GM12874 (cell line): ENCODE measurements at regions not wholly inside any gene's neighbourhood (a gene's known extent, or its start where the extent isn't known, plus 50 kb on each side); places are given as distances from the start of the nearest gene placed in this dataset.

ENCODE experiments used
- TF ChIP-seq, protein P1 (sequence below): IDR thresholded peaks from 2 replicates; pipeline ENCODE4 v1.5.1; 2011; ENCODE audit warnings: low read depth, mild to moderate bottlenecking, control low read depth, low read length, moderate library complexity; ENCODE audit not compliant: insufficient read depth

DNA sequence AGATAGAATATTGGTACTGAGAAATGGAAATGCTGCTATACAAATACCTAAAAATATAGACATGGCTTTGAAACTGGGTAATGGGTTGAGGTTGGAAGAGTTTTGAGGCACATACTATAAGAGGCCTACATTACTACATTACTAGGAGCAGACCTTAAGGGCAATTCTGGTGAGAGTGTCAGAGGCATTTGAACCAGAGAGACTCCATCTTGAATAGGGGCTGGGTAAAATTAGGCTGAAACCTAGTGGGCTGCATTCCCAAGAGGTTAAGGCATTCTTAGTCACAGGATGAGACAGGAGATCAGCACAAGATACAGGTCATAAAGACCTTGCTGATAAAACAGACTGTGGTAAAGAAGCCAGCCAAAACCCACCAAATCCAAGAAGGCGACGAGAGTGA, 104.6 kb upstream of the ADRA1B start:
- TF ChIP-seq, protein P1, sequence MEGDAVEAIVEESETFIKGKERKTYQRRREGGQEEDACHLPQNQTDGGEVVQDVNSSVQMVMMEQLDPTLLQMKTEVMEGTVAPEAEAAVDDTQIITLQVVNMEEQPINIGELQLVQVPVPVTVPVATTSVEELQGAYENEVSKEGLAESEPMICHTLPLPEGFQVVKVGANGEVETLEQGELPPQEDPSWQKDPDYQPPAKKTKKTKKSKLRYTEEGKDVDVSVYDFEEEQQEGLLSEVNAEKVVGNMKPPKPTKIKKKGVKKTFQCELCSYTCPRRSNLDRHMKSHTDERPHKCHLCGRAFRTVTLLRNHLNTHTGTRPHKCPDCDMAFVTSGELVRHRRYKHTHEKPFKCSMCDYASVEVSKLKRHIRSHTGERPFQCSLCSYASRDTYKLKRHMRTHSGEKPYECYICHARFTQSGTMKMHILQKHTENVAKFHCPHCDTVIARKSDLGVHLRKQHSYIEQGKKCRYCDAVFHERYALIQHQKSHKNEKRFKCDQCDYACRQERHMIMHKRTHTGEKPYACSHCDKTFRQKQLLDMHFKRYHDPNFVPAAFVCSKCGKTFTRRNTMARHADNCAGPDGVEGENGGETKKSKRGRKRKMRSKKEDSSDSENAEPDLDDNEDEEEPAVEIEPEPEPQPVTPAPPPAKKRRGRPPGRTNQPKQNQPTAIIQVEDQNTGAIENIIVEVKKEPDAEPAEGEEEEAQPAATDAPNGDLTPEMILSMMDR, result no peak

DNA sequence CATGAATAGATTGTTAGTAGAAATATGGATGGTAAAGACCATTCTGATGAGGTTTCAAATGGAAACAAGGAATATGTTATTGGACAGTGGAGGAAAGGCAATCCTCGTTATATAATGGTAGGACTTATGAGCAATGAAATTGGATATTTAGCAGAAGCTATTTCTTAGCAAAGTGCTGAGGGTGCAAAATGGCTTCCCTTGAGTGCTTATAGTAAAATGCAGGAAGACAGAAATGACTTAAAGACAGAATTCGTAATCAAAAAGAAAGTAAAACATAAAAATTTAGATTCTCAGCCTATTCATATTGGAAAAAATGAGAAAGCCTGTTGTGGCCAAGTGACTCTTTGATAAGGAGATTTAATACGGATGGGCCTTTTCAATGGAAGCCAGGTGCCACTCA, 102.1 kb upstream of the ADRA1B start:
- TF ChIP-seq, protein P1, result no peak

DNA sequence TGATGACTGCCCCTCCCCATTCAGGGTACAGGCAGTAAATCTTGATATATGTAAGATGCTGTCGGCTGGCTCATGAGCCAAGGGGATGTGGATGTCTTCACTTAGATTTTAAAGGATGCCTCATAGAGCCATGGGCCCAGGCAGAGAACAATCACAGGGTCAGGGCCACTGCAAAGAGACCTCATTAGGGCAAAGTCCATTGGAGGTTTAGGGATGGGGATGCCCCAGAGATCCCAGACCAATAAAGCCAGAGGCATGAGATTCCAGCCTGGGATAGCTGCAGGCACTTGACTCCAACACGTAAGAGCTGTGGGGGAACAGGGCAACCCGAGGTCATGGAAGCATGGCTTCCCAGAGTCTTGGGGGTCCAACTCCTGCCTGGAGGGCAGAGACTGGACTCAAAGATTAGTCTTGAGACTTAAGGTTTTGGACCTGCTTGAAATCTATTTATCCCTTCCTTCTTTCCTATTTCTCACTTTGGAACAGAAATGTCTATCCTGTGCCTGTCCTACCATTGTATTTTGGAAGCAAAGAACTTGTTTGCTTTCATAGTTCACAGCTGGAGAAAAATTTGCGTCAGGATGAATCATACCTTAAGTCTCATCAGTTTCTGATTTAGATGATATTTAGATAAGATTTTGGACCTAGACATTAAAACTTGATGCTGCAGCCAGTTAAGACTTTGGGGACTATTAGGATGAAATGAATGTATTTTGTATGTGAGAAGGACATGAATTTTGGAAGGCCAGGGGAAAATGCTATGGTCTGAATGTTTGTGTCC, 101.3 kb upstream of the ADRA1B start:
- TF ChIP-seq, protein P1, result no peak

DNA sequence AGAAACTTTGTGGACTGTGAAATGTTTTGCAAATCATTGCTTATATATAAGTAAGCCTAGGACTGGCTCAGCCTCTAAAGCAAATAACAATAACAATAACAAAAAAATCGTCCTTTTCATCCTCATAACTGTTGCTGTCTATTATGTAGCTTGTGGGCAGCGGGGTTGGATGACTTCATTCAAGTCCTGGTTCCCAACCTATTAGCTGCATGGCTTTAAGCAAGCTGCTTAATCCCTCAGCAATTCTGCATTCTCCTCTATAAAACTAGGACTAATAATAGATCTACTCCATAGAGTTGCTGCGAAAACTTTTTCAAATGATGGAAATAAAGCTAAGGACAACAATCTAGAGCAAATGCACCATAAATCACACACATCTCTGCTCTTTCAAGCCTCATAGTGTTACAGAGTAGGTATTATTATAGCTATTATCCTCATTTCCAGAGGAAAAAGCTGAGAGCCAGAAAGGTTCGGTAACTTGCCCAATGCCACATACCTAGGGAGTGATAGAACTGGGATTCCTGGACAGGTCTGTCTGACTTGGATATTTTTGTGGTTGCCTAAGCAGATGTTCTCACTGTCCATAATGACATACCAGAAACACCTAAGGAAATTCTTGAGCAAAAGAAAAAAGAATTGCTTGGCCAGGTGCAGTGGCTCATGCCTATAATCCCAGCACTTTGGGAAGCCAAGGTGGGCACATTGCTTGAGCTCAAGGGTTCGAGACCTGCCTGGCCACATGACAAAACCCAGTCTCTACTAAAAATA, 98.8 kb upstream of the ADRA1B start:
- TF ChIP-seq, protein P1, result no peak

DNA sequence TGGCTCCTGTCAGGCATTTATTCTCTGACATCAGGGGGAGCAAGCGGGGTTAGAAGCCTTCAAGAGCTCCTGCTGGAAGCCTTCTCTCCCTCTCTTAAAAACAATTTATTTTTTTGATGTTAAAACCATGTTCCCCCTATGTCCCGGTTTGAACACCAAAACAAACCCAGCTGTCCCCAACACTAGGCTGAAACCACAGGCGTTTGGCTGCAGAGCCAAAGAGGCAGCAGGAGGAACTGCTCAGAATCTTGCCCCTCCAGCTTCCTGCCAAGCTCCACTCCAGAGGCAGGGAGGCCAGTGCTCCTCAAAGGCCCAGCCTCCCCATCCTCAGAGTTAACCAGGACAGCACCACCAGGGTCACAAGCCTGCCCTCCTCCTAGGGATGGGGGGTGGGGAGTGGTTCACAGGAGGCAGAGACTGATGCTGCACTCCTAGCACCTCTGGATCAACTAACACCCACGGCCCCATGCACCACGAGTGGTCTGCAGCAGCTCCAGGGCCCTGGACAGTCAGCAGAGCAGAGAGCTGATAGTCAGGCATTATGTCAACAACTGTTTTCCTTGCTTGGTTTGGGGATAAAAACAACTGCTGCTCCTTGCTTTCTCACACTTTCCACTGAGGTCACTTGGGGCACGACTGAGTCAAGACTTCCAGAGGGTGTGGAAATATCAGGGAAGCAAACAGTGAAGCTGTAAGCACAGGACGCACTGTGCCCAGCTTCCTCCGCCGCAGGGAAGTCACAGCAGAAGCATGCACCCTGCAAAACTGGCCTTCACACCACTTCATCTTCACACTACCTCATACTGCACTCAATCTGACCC, 96.5 kb upstream of the ADRA1B start:
- TF ChIP-seq, protein P1, result no peak

DNA sequence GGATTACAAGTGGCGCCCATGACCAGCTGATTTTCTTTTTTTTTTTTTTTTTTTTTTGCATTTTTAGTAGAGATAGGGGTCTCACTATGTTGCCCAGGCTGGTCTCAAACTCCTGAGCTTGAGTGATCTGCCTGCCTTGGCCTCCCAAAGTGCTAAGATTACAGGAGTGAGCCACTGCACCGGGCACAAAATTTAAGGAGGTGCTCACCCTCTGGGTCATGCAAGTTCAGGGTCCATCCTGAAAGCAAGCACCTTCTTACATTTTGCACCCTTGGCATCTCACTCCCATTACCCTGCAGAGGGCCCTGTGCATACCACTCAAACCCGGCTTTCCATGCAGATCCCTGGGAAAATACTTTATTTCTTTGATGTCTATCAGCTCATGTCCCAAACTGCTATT, 95.6 kb upstream of the ADRA1B start:
- TF ChIP-seq, protein P1, result no peak

DNA sequence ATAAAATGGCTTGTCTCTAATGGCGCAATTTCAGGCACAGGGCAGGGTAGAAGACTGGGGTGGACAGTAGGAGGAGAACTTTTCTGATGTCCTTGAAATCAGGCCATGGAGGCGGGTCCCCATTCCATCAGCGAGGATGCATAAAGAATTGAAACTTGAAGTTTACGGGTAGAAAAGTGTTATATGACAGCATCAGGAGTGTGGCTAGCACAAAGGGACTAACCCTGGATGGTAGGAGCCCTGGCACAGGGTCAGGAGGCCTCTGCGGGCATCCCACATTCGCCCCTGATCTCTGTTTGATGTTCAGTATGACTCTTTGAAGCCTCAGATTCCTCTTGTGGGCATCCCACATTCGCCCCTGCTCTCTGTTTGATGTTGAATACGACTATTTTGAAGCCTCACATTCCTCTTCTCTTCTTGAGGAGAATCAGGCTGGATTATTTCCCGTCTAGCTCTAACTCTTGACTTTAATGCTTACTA, 94.8 kb upstream of the ADRA1B start:
- TF ChIP-seq, protein P1, result no peak
